ENCODE measurements at regions not wholly inside any gene's neighbourhood (a gene's known extent, or its start where the extent isn't known, plus 50 kb on each side); places are given as distances from the start of the nearest gene placed in this dataset.
A peak's percentile ranks its signal among the peaks of the same experiment; 100 is the strongest.

DNA sequence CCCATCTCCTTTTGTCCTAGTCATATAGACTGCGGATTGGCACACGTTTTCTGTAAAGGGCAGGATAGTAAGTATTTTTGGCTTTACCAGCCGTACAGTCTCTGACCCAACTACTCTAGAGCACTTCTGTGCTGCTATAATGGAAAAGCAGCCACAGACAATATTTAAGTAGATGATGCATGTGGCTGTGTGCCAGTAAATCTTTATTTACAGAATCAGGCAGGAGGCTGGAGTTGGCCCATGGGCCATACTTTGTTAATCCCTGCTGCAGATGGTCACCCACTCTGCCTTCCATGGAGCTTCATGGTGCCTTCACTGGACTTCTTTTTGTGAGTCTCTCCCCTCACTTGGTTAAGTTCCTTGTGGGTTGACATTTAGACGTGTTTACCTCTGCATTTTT is 584.5 kb upstream of the TBX3 start:
- DNase-seq (ENCODE audit: low read depth), result peak; percentile 86
- H3K4me3 ChIP-seq (ENCODE audit: low read depth, low read length), result no peak overlapping the region
- no peak for TF ChIP-seq CTCF (IDR thresholded peaks at IDR 0.05; ENCODE audit: control insufficient read depth, extremely low read depth, insufficient read depth)

DNA sequence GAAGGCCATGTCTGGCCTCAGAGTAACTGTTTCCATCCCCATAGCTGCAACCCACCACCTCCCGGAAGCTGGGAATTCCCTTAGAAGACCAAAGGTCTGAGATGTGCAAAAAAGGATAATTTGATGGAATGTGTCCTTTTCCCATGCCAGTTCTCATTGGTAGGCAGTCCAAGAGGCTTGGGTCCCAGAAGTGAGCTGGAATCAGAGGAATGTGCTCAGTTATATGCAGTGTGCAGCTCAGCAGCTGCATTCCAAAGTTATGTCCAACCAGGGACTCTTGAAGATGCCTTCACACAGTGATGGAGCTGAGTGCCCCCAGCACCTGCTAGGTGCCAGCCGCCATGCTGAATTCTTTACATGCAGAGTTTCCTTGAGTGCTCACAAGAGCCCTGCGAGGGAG is 583.9 kb upstream of the TBX3 start:
- TF ChIP-seq CTCF (IDR thresholded peaks at IDR 0.05; ENCODE audit: control insufficient read depth, extremely low read depth, insufficient read depth), result no peak
- no peak for DNase-seq (ENCODE audit: low read depth)
- H3K4me3 ChIP-seq (ENCODE audit: low read depth, low read length), result no peak overlapping the region

DNA sequence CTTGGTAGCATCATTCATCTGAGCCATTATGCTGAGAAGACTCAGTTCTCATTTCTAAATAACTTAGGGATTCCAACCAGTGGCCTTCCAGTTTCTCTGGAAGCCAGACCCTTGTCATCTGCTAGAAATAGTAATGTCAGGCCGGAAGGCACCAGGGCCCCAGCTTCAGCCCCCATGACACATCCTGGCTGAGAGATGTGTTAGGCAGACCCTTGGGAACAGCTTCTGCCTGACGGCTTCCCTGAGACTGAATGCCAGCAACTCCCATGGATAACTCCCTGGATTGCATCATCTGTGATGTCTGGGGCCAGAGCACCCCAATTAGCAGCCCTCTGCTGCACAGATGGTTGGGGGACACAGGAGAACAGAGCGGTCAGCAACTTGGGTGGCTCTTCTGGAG is 583.5 kb upstream of the TBX3 start:
- no peak overlapping the region for H3K4me3 ChIP-seq (ENCODE audit: low read depth, low read length)
- TF ChIP-seq CTCF (IDR thresholded peaks at IDR 0.05; ENCODE audit: control insufficient read depth, extremely low read depth, insufficient read depth), result no peak

GRCh38 chr12:115264605-115265004 is 580.6 kb upstream of the TBX3 start:
- TF ChIP-seq CTCF (IDR thresholded peaks at IDR 0.05; ENCODE audit: control insufficient read depth, extremely low read depth, insufficient read depth), result no peak
- DNase-seq (ENCODE audit: low read depth), result no peak
- H3K4me3 ChIP-seq (ENCODE audit: low read depth, low read length), result no peak overlapping the region

More for the DNA sequence above, 583.5 kb upstream of the TBX3 start:
- no peak for DNase-seq (ENCODE audit: low read depth)

DNA sequence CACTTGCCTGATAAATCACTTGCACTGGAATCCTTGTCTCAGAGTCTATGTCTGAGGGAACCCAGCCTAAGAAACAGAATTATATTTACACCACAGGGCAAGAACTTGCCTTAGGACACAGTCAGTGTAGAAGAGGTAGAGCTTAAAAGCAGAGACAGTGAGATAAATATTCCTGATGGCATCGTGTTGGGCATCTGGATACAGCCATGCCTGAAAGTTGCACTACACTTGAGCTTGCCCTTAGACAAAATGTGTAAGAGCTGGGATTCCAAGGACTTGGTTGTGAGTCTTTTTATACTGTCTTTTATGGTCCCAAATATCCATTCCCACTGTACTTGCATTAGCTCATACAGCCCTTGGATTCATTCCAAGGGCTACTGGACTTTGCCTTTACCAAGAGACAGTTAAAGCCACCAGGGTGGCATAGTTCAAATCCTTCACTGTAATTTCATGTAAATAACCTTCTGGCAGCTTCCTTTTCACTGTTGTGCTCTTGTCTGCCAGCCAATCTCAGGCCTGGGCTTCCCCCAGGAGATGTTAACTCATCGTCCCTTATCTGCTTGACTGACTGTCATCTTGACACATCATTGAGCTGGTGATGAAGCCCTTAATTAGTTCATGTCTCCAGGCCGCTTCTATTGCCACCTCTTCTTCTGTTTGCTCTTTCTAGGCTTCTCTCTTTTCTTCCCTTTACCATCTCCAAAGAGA is 577.9 kb upstream of the TBX3 start:
- TF ChIP-seq CTCF (IDR thresholded peaks at IDR 0.05; ENCODE audit: control insufficient read depth, extremely low read depth, insufficient read depth), result no peak
- DNase-seq (ENCODE audit: low read depth), result no peak
- H3K4me3 ChIP-seq (ENCODE audit: low read depth, low read length), result no peak overlapping the region

DNA sequence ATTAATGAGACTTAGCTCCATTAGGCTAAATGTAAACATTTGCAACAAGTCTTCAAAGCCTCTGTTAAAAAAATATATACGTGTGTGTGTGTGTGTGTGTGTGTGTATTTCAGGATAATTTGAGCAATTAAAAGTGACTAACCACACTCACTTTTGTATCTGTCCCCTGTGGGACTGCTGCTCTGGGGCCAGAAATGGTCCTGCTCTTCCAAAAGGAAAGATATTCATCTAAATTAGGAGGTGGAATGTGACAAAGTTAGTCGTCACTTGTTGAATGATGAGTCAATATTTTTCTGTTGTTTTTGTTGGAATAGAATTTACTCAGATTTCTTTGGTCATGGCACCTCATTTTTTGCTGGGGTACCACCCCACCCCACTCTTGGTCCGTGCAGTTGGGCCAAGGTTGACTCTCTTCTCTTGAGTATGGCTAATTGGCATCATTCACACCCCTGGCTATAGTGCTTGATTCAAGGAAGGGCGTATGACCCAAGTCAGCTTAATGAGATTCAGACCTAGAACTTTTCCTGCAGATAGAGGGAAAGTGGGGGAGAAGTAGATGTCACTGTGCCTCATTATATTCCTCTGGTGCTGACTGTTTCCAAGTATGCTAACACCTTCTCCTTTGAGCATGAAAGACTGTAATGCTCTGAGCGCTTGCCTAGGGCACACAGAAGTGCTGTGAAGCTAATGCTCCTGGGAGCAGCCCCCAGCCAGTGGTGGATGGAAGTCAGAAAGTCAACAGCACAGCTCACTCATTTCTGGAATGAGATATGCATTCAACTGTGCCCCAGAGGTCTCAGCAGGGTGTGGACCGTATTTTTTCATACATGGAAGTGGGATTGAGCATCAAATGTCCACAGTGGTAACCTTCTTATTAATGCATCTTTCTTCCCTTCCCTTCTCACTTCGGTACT is 577.0 kb upstream of the TBX3 start:
- no peak for DNase-seq (ENCODE audit: low read depth)
- H3K4me3 ChIP-seq (ENCODE audit: low read depth, low read length), result no peak overlapping the region
- TF ChIP-seq CTCF (IDR thresholded peaks at IDR 0.05; ENCODE audit: control insufficient read depth, extremely low read depth, insufficient read depth), result no peak
